ENCODE measurements at regions not wholly inside any gene's neighbourhood (a gene's known extent, or its start where the extent isn't known, plus 50 kb on each side); places are given as distances from the start of the nearest gene placed in this dataset.

GRCh38 chr12:75784591-75784990 is 247.0 kb downstream of the PHLDA1 start:
- no peaks in the 10 kb centered on the region for H3K9me3 Mint-ChIP-seq
- ATAC-seq (replicated peaks) (no peak), DNase-seq (no peak)
- no peaks in the 10 kb centered on the region for H3K4me1 Mint-ChIP-seq
- H3K36me3 Mint-ChIP-seq: no peaks in the 10 kb centered on the region
- H3K27me3 Mint-ChIP-seq: peaks cover 16 to 19% of the 10 kb centered on the region in 2 donors
- H3K27ac Mint-ChIP-seq: no peak overlapping the region
- H3K4me3 Mint-ChIP-seq: no peak overlapping the region

- no peaks in the 10 kb centered on the region for H3K9me3 Mint-ChIP-seq
- DNase-seq: no peak
- no peak overlapping the region for H3K4me3 Mint-ChIP-seq
- H3K27ac Mint-ChIP-seq: no peak overlapping the region
- H3K27me3 Mint-ChIP-seq: peaks cover 6 to 24% of the 10 kb centered on the region in 2 donors
- no peaks in the 10 kb centered on the region for H3K4me1 Mint-ChIP-seq
- no peaks in the 10 kb centered on the region for H3K36me3 Mint-ChIP-seq
- ATAC-seq (replicated peaks): no peak
Observed at GRCh38 chr12:75783093-75783877, 248.3 kb downstream of the PHLDA1 start.

- no peak overlapping the region for H3K4me3 Mint-ChIP-seq
- H3K27me3 Mint-ChIP-seq: peaks cover 6 to 26% of the 10 kb centered on the region in 2 donors
- no peak overlapping the region for H3K27ac Mint-ChIP-seq
- no peak for ATAC-seq (replicated peaks)
- H3K9me3 Mint-ChIP-seq: no peaks in the 10 kb centered on the region
- no peaks in the 10 kb centered on the region for H3K4me1 Mint-ChIP-seq
- no peak for DNase-seq
- H3K36me3 Mint-ChIP-seq: no peaks in the 10 kb centered on the region
Observed at GRCh38 chr12:75782069-75782581, 249.5 kb downstream of the PHLDA1 start.

- Mint-ChIP-seq H3K9me3 (no peaks in the 10 kb centered on the region), H3K36me3 (no peaks in the 10 kb centered on the region), H3K4me1 (no peaks in the 10 kb centered on the region), H3K27ac (no peak overlapping the region), H3K27me3 (peaks cover 6 to 26% of the 10 kb centered on the region in 2 donors), H3K4me3 (no peak overlapping the region)
- ATAC-seq (replicated peaks) (no peak), DNase-seq (no peak)
Observed at GRCh38 chr12:75781532-75782046, 250.0 kb downstream of the PHLDA1 start.

- H3K4me3 Mint-ChIP-seq: no peak overlapping the region
- H3K9me3 Mint-ChIP-seq: peaks cover 0 to 1% of the 10 kb centered on the region in 2 donors
- ATAC-seq (replicated peaks) (no peak), DNase-seq (no peak)
- no peaks in the 10 kb centered on the region for H3K36me3 Mint-ChIP-seq
- H3K27me3 Mint-ChIP-seq: peaks cover 6 to 26% of the 10 kb centered on the region in 2 donors
- peaks cover 3% of the 10 kb centered on the region in 2 donors for H3K4me1 Mint-ChIP-seq
- H3K27ac Mint-ChIP-seq: no peak overlapping the region
Observed at GRCh38 chr12:75779891-75780496, 251.6 kb downstream of the PHLDA1 start.

GRCh38 chr12:75774261-75775052 is 257.1 kb downstream of the PHLDA1 start:
- H3K4me1 Mint-ChIP-seq: peaks cover 15 to 29% of the 10 kb centered on the region in 2 donors
- peak; percentile 80 to 88 for ATAC-seq (replicated peaks)

GRCh38 chr12:75773377-75773776 is 258.2 kb downstream of the PHLDA1 start:
- H3K36me3 Mint-ChIP-seq: no peaks in the 10 kb centered on the region
- H3K27ac Mint-ChIP-seq: no peak overlapping the region
- H3K27me3 Mint-ChIP-seq: peaks cover 2 to 6% of the 10 kb centered on the region in 2 donors
- peaks cover 0 to 2% of the 10 kb centered on the region in 2 donors for H3K9me3 Mint-ChIP-seq
- H3K4me1 Mint-ChIP-seq: peaks cover 15 to 29% of the 10 kb centered on the region in 2 donors
- DNase-seq (no peak), ATAC-seq (replicated peaks) (peak in 1 of 2 donors; percentile 15)
- no peak overlapping the region for H3K4me3 Mint-ChIP-seq

More at GRCh38 chr12:75774261-75775052, 257.1 kb downstream of the PHLDA1 start:
- Mint-ChIP-seq H3K36me3 (no peaks in the 10 kb centered on the region), H3K27ac (peak overlapping the region; percentile 5), H3K9me3 (peaks cover 0 to 2% of the 10 kb centered on the region in 2 donors), H3K4me3 (no peak overlapping the region), H3K27me3 (peaks cover 0 to 6% of the 10 kb centered on the region in 2 donors)
- no peak for DNase-seq

- Mint-ChIP-seq H3K4me3 (no peak overlapping the region), H3K4me1 (peaks cover 15 to 29% of the 10 kb centered on the region in 2 donors), H3K27ac (no peak overlapping the region), H3K9me3 (peaks cover 0 to 2% of the 10 kb centered on the region in 2 donors), H3K27me3 (peaks cover 6% of the 10 kb centered on the region in 2 donors), H3K36me3 (no peaks in the 10 kb centered on the region)
- ATAC-seq (replicated peaks) (no peak), DNase-seq (no peak)
Observed at GRCh38 chr12:75771023-75771422, 259.6 kb upstream of the KRR1 start.

GRCh38 chr12:75767957-75768356 is 256.5 kb upstream of the KRR1 start:
- Mint-ChIP-seq H3K27ac (no peak overlapping the region), H3K27me3 (peaks cover 9 to 14% of the 10 kb centered on the region in 2 donors), H3K9me3 (no peaks in the 10 kb centered on the region), H3K4me3 (no peak overlapping the region), H3K4me1 (peaks cover under 1 to 5% of the 10 kb centered on the region in 2 donors), H3K36me3 (no peaks in the 10 kb centered on the region)
- no peak for ATAC-seq (replicated peaks)
- DNase-seq: no peak

GRCh38 chr12:75766263-75767160 is 255.1 kb upstream of the KRR1 start:
- Mint-ChIP-seq H3K9me3 (no peaks in the 10 kb centered on the region), H3K36me3 (no peaks in the 10 kb centered on the region), H3K27me3 (peaks cover 13 to 14% of the 10 kb centered on the region in 2 donors), H3K27ac (no peak overlapping the region), H3K4me3 (no peak overlapping the region), H3K4me1 (no peaks in the 10 kb centered on the region)
- DNase-seq: no peak
- ATAC-seq (replicated peaks): no peak

- no peak overlapping the region for H3K4me3 Mint-ChIP-seq
- no peaks in the 10 kb centered on the region for H3K4me1 Mint-ChIP-seq
- H3K36me3 Mint-ChIP-seq: no peaks in the 10 kb centered on the region
- ATAC-seq (replicated peaks): no peak
- H3K27me3 Mint-ChIP-seq: peaks cover 13 to 14% of the 10 kb centered on the region in 2 donors
- no peak for DNase-seq
- no peak overlapping the region for H3K27ac Mint-ChIP-seq
- H3K9me3 Mint-ChIP-seq: no peaks in the 10 kb centered on the region
Observed at GRCh38 chr12:75765170-75766059, 254.0 kb upstream of the KRR1 start.

- H3K9me3 Mint-ChIP-seq: no peaks in the 10 kb centered on the region
- no peak overlapping the region for H3K27ac Mint-ChIP-seq
- ATAC-seq (replicated peaks) (no peak), DNase-seq (no peak)
- no peak overlapping the region for H3K4me3 Mint-ChIP-seq
- H3K4me1 Mint-ChIP-seq: no peaks in the 10 kb centered on the region
- H3K27me3 Mint-ChIP-seq: peaks cover 13 to 14% of the 10 kb centered on the region in 2 donors
- H3K36me3 Mint-ChIP-seq: no peaks in the 10 kb centered on the region
Observed at GRCh38 chr12:75764091-75764841, 252.9 kb upstream of the KRR1 start.

Measured in stimulated activated naive B cell treated with anti-CD40 and anti-IgM and Interleukin-4, amounts not matched to agents 10 μg/mL and 1 μg/mL and 100 μg/mL, for 72 hours (primary cell).